ENCODE measurements at regions not wholly inside any gene's neighbourhood (a gene's known extent, or its start where the extent isn't known, plus 50 kb on each side); places are given as distances from the start of the nearest gene placed in this dataset.
A peak's percentile ranks its signal among the peaks of the same experiment; 100 is the strongest.
"Not testable (repeated sequence)": the region's sequence is repeated elsewhere in the genome, so short reads cannot be mapped to it uniquely, and the experiment has no call there.

DNA sequence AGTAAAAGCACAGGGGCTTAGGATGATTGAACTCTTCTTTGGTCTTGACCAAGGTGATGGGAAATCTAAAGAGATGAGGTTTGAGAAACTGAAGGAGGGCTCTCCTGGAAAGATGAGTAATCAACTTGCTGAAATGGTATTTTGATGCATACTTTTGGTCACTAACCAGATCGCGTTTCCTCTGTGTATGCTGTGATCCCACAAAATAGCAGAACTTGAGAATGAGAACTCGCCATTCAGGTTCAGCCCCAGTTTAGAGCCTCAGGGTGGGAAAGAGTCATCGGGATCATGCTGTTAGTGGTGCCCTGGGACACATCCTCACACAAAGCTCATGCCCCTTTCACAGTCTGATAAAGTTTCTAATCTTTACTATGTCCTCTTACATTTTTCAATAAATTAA is 488.8 kb downstream of the ETNK1 start:
- DNase-seq: no peak
- in situ Hi-C loops (cut with MboI; ENCODE audit: low pct_unique_long_range_greater_than_20kb, low sequenced_read_pairs): no loop called here

DNA sequence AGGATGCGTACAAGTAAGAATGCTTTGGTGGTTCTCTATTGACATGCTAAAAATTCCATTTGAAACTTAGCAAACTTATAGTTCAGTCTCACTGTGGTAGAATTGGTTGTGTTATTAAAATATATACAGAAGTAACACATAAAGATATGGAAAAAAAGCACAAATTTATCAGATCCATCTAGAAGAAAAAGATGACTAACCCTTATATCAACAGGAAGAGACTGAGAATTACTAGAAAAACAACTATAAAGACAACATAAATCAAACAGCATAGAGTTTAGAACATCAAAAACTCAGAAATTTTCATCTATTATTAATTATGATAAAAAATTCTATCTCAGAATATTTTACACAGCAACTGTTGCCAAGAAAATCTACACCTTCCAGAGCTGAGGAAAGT is 491.0 kb downstream of the ETNK1 start:
- in situ Hi-C loops (cut with MboI; ENCODE audit: low pct_unique_long_range_greater_than_20kb, low sequenced_read_pairs): no loop called here
- no peak for DNase-seq

GRCh38 chr12:23126794-23127193 is 501.8 kb downstream of the ETNK1 start:
- DNase-seq: no peak
- in situ Hi-C loops (cut with MboI; ENCODE audit: low pct_unique_long_range_greater_than_20kb, low sequenced_read_pairs): no loop called here

DNA sequence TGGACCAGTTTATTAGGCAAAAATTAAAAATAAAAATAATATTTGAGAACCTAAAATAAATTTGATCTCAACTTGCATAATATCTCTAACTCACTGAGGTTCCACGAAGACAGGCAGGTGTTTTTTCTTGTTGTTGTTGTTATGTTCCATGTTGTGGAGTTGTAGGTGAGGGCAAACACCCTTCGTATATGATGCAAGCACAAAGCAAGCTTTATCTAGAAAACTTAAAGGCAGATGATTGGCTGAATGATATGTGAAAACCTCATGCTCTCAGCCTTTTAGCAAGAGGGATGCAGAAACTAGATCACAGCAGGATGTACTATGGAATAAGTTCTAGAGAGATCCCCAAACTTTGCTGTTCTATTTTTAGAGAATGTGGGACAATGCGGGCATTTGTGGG is 502.7 kb downstream of the ETNK1 start:
- DNase-seq: no peak
- in situ Hi-C loops (cut with MboI; ENCODE audit: low pct_unique_long_range_greater_than_20kb, low sequenced_read_pairs): no loop called here

GRCh38 chr12:23128462-23128861 is 503.5 kb downstream of the ETNK1 start:
- in situ Hi-C loops (cut with MboI; ENCODE audit: low pct_unique_long_range_greater_than_20kb, low sequenced_read_pairs): no loop called here
- DNase-seq: no peak

DNA sequence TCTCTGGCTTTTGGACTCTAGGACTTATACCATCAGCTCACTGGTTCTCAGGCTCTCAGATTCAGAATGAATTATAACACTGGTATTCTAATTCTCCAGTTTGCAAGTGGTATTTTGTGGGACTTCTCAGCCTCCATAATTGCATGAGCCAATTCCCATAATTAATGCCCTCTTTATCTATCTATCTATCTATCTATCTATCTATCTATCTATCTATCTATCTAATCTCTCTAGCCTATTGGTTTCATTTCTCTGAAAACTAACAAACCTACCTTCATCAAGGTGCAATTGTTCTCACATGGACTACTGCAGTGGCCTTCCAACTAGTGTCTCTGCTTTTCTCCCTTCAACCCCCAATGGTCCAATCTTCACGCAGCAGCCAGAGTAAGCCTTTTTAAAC is 507.4 kb downstream of the ETNK1 start:
- DNase-seq: no peak
- in situ Hi-C loops (cut with MboI; ENCODE audit: low pct_unique_long_range_greater_than_20kb, low sequenced_read_pairs): no loop called here

DNA sequence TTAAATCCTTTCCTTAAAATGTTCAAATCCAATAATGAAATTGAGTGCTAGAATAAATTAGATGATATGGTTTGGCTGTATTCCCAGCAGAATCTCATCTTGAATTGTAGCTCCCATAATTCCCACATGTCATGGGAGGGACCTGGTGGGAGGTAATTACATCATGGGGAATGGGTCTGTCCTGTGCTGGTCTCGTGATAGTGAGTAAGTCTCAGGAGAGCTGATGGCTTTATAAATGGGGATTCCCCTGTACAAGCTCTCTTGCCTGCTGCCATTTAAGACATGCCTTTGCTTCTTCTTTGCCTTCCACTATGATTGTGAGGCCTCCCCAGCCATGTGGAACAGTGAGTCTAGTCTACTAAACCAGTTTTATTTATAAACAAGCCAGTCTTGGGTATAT is 508.5 kb downstream of the ETNK1 start:
- in situ Hi-C loops (cut with MboI; ENCODE audit: low pct_unique_long_range_greater_than_20kb, low sequenced_read_pairs): no loop called here
- DNase-seq: no peak

DNA sequence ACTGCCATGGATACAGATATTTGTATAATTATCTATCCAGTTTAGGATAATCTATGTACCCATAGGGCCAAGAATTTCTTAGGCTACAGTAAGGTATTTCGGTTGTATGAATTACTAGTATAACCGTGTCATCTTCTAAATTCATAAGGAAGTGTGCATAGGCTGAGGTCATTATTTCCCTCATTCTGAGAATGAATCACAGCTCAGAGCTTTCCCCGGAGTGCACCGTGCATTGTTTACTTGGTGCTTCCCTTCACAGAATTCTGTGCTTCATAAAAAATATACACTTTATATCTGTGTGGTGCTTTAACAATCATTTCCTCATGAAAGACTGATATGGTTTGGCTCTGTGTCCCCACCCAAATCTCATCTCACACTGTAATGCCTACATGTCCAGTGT is 514.1 kb downstream of the ETNK1 start:
- DNase-seq: no peak
- in situ Hi-C loops (cut with MboI; ENCODE audit: low pct_unique_long_range_greater_than_20kb, low sequenced_read_pairs): no loop called here

GRCh38 chr12:23140710-23141109 is 515.7 kb downstream of the ETNK1 start:
- in situ Hi-C loops (cut with MboI; ENCODE audit: low pct_unique_long_range_greater_than_20kb, low sequenced_read_pairs): no loop called here

DNA sequence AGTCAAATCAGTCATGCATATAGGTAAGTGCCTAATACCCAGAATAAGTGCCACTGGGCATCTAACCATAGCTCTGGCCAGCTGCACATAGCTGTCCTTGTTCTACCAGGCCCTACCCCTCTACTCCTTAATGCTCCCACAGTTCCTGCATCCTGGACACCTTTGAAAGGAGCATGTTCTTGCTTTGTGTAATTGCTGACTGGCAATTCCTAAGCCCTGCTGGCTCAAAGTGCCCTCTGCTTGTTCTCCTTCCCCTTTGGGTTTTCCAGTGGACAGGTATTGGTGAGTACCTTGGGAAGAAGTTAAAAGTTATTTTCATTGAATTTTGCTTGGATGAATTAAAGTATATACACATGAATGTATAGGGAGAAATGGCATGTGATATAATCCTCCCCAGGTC is 516.4 kb downstream of the ETNK1 start:
- DNase-seq: no peak
- in situ Hi-C loops (cut with MboI; ENCODE audit: low pct_unique_long_range_greater_than_20kb, low sequenced_read_pairs): no loop called here

More at GRCh38 chr12:23140710-23141109, 515.7 kb downstream of the ETNK1 start:
- DNase-seq: no peak

- DNase-seq; in situ Hi-C loops (cut with MboI; ENCODE audit: low pct_unique_long_range_greater_than_20kb, low sequenced_read_pairs): not testable (repeated sequence)
Observed at GRCh38 chr12:23146070-23146469, 521.1 kb downstream of the ETNK1 start.

DNA sequence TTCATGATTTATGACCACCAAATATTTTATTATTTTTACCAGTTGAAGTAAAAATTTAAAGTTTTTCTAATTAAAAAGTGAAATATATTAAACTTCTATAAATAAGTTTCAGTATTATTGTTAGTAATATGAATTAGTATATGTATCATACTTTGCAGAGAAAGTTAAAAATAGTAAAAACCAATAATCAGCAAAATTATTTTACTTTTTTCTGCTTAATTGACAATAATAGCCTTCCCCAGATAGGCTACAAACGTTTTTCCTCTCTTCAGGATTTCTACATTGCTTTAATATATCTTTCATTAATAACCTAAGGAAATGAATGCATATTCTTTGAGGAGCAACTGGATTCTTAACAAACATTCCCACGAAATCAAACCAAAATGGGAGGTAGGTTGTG is 543.5 kb downstream of the ETNK1 start:
- DNase-seq: no peak
- in situ Hi-C loops (cut with MboI; ENCODE audit: low pct_unique_long_range_greater_than_20kb, low sequenced_read_pairs): no loop called here

- no peak for DNase-seq
- in situ Hi-C loops (cut with MboI; ENCODE audit: low pct_unique_long_range_greater_than_20kb, low sequenced_read_pairs): no loop called here
Observed at GRCh38 chr12:23169012-23169695, 544.2 kb downstream of the ETNK1 start.

DNA sequence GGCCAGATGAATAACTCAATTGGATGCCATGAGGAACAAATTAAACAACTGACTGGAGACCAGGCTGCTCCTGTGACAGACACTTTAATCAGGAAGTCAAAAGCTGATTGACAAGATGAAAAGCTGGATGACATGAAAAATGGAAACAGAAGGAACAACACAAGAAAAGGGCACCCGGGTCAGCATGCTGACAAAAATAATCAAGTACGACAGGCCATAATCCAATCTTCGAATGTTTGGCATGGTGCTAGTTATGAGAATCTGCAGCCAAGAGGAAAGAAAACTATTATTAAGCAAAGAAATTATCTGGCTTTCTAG is 544.7 kb downstream of the ETNK1 start:
- DNase-seq: no peak
- in situ Hi-C loops (cut with MboI; ENCODE audit: low pct_unique_long_range_greater_than_20kb, low sequenced_read_pairs): no loop called here

DNA sequence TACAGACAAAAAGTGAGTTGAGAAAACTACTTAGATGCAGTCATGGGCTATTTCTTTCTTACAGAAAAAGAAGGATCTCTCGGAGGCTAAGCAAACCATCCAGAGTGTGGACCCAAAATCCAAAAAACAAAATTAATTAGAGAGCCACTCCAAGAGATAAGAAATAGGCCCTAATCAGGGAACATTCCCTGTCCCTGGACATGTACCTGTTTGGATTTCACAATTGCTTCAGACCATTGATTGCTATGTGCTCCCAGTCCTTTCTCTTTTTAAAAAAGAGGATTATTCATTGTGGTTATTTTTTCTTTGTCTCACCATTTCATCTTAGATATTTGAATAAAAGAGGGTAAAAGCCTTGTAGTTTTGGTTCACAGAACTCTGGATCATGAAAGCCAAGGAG is 549.9 kb downstream of the ETNK1 start:
- in situ Hi-C loops (cut with MboI; ENCODE audit: low pct_unique_long_range_greater_than_20kb, low sequenced_read_pairs): no loop called here

DNA sequence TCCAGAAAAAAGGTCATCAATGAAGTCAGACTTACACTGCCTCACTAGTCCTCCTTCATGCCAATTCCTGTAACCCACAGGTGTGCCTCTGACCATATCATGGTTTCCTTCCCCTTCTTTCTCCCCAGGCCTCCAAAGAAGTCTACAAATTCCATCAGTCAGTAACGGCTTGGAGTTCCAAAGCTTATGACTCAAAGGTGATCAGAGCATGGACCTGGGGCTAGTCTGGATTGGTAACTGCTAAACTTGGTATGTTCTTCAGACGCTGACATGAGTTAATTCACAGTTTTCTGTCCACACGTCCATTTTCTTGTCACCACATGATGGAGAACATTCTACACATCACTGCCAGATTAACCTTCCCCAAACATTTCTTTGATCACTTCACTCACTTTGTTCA is 560.4 kb downstream of the ETNK1 start:
- in situ Hi-C loops (cut with MboI; ENCODE audit: low pct_unique_long_range_greater_than_20kb, low sequenced_read_pairs): no loop called here
- no peak for DNase-seq

More for the DNA sequence above, 549.9 kb downstream of the ETNK1 start:
- no peak for DNase-seq

DNA sequence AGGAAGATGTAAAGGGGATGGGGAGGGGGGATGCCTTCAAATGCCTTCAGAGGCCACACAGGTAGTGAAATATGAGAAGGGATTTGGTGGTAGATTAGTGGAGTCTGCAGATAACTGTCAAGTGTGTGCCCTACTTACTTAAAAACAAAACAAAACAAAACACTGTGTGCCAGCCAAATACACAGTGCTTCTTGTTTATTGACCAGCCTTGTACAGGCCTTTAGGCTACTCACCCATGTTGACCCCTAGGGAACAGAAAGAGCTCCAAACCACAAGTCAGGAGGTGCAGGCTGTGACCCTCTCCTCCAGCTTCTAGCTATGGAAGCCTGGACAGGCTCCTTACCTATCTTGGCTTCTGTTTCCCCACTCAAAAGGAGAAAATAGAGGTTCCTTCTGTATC is 562.0 kb downstream of the ETNK1 start:
- in situ Hi-C loops (cut with MboI; ENCODE audit: low pct_unique_long_range_greater_than_20kb, low sequenced_read_pairs): no loop called here
- DNase-seq: no peak

DNA sequence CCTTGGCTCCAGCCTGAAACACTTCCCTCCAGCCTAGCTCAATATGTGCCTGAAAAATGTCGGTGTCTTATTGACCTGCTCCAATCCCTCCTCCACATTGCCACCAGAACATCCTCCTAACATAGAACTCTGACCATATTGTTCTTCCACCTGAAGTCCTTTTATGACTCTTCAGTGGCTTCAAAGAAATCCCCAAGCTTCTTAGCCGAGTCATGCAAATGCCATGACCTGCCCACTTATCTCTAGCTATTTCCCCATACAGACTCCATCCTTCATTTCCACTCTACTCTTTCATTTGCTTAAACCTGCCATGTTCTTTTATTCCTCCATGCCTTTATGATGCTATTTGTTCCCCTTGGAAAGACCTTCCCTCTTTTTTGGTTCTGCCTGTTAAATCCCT is 568.6 kb downstream of the ETNK1 start:
- DNase-seq: no peak
- in situ Hi-C loops (cut with MboI; ENCODE audit: low pct_unique_long_range_greater_than_20kb, low sequenced_read_pairs): no loop called here

DNA sequence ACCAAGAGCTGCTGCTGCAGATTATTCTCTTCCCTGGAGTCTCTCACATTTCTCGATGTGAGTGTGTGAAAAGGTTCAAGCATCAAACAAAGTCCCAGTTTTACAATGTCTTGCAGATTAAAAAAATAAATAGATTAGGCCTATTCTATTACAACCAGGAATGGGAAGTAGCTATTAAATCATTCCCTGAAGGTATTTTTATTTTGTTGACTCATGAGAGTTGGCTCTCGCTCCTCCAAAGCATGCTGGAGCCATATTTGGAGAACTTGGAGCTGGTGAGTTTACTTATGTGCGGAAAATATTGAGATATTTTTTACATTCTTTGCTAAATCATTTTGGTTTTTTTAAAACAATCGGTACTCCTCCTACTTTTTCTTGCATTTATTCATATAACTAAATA is 572.3 kb downstream of the ETNK1 start:
- no peak for DNase-seq
- in situ Hi-C loops (cut with MboI; ENCODE audit: low pct_unique_long_range_greater_than_20kb, low sequenced_read_pairs): no loop called here

GRCh38 chr12:23202728-23203127 is 577.8 kb downstream of the ETNK1 start:
- no peak for DNase-seq
- in situ Hi-C loops (cut with MboI; ENCODE audit: low pct_unique_long_range_greater_than_20kb, low sequenced_read_pairs): no loop called here

GRCh38 chr12:23204933-23205778 is 580.2 kb downstream of the ETNK1 start:
- in situ Hi-C loops (cut with MboI; ENCODE audit: low pct_unique_long_range_greater_than_20kb, low sequenced_read_pairs): no loop called here
- DNase-seq: peak; percentile 43

Data from KBM-7 (cell line).